K562 (cell line): ENCODE measurements at regions not wholly inside any gene's neighbourhood (a gene's known extent, or its start where the extent isn't known, plus 50 kb on each side); places are given as distances from the start of the nearest gene placed in this dataset.

Experiments
- ATAC-seq: fragments of 200-7000 bp; cut with Tn5 transposase; 3 replicates; pipeline ENCODE4 v1.9.1; 2020; ENCODE audit warnings: moderate library complexity
- BruUV-seq: library from RNA; stranded (reverse); fragments of 400-500 nt; replicated peaks from 2 replicates; lab custom pipeline; 2021; lab: Mats Ljungman, UMichigan
- CTCF ChIA-PET: fragments of 300-600 bp; formaldehyde crosslinking; extraction: SDS; loops from one replicate; lab custom pipeline; 2021; ENCODE audit warnings: low intra/inter-chr PET ratio; lab: Yijun Ruan, JAX
- POLR2A ChIA-PET: fragments of 300-600, 350-650 bp; sonication (Branson Sonifier 250); formaldehyde crosslinking; extraction: SDS; loops from one replicate; lab custom pipeline; 2021; ENCODE audit warnings: antibody characterized with exemption, inconsistent platforms; lab: Yijun Ruan, JAX
- DNase-seq, 4 experiments: peaks; one replicate each; pipeline versions ENCODE4 v3.0.0 to v3.0.0-alpha.2; 2011 to 2018; ENCODE audit warnings: low spot score in 3 of 4, mixed read lengths in 3 of 4; ENCODE audit errors: extremely low read depth in 1 of 4
- FAIRE-seq: peaks from 2 replicates; lab custom pipeline; 2011; peaks lifted over from hg19 to GRCh38; lab: Jason Lieb, UNC
- H2AFZ ChIP-seq: 2 replicates; pipeline ENCODE4 v1.6.0; 2011; ENCODE audit warnings: low read depth, low read length, control low read depth, inconsistent platforms
- H3K27ac ChIP-seq: fragments of 200-600 bp; 3 replicates; pipeline ENCODE4 v1.8.0; 2011; ENCODE audit warnings: low read depth, mild to moderate bottlenecking, control low read depth, inconsistent platforms, low read length, moderate library complexity, mixed read lengths; ENCODE audit errors: extremely low read depth
- H3K27me3 ChIP-seq, 2 experiments: fragments of 300-600 bp in 1 of 2; 2 replicates in 1 of 2; 3 replicates in 1 of 2; pipeline versions ENCODE4 v1.6.0 to v1.8.0; 2011; ENCODE audit warnings: inconsistent platforms in 2 of 2, low read length in 2 of 2, mild to moderate bottlenecking in 1 of 2, mixed read lengths in 1 of 2, moderate library complexity in 1 of 2; ENCODE audit not compliant: control insufficient read depth in 2 of 2, insufficient read depth in 2 of 2
- H3K36me3 ChIP-seq: fragments of 300-600 bp; 3 replicates; pipeline ENCODE4 v1.8.0; 2011; ENCODE audit warnings: mild to moderate bottlenecking, low read length, inconsistent platforms; ENCODE audit not compliant: control insufficient read depth, insufficient read depth
- H3K4me1 ChIP-seq, 2 experiments: fragments of 200-600 bp in 1 of 2; replicated peaks in 1 of 2; 2 replicates in 1 of 2; 3 replicates in 1 of 2; pipeline versions ENCODE4 v1.5.1 to v1.8.0; 2011; ENCODE audit warnings: inconsistent platforms in 2 of 2, low read length in 2 of 2, mild to moderate bottlenecking in 1 of 2, mixed read lengths in 1 of 2, moderate library complexity in 1 of 2; ENCODE audit not compliant: control insufficient read depth in 2 of 2, insufficient read depth in 2 of 2
- H3K4me2 ChIP-seq: 2 replicates; pipeline ENCODE4 v1.6.1; 2011; ENCODE audit warnings: low read length, control low read depth, inconsistent platforms, mixed read lengths; ENCODE audit not compliant: insufficient read depth
- H3K4me3 ChIP-seq: fragments of 200-600 bp; sonication (generic), shearing (Covaris generic); 2 replicates; pipeline ENCODE4 v1.5.1; 2016; ENCODE audit warnings: control low read depth, inconsistent platforms
- H3K79me2 ChIP-seq: fragments of 200-600 bp; 3 replicates; pipeline ENCODE4 v1.8.0; 2011; ENCODE audit warnings: low read length, inconsistent platforms; ENCODE audit not compliant: control insufficient read depth, insufficient read depth
- H3K9ac ChIP-seq, 2 experiments: 2 replicates each; pipeline versions ENCODE4 v1.6.0 to v1.6.1; 2011; ENCODE audit warnings: low read depth in 2 of 2, low read length in 2 of 2, control low read depth in 1 of 2, inconsistent platforms in 1 of 2, mild to moderate bottlenecking in 1 of 2, mixed read lengths in 1 of 2; ENCODE audit not compliant: insufficient read depth in 1 of 2
- H3K9me1 ChIP-seq: one replicate; pipeline ENCODE4 v1.6.0; 2011; ENCODE audit warnings: inconsistent platforms, mild to moderate bottlenecking, low read length, moderate library complexity; ENCODE audit not compliant: control insufficient read depth, insufficient read depth
- H3K9me3 ChIP-seq: replicated peaks from 2 replicates; pipeline ENCODE4 v1.5.1; 2011; ENCODE audit warnings: low read depth, low read length, inconsistent platforms; ENCODE audit not compliant: control insufficient read depth, insufficient read depth
- H4K20me1 ChIP-seq: replicated peaks from 2 replicates; pipeline ENCODE4 v1.6.1; 2011; ENCODE audit warnings: low read length, inconsistent platforms, mixed read lengths; ENCODE audit not compliant: control insufficient read depth, insufficient read depth
- MCM5 ChIP-seq: fragments of 450-650 bp; IDR thresholded peaks from 2 replicates; pipeline ENCODE4 v1.6.1; 2016; ENCODE audit warnings: low read depth
- PHTF2 ChIP-seq: fragments of 250-450 bp; sonication (Bioruptor Pico); IDR thresholded peaks from 2 replicates; pipeline ENCODE4 v1.5.0; 2021; ENCODE audit warnings: mild to moderate bottlenecking
- ZNF3 ChIP-seq: fragments of 250-450 bp; sonication (Bioruptor Pico); IDR thresholded peaks from 2 replicates; pipeline ENCODE4 v1.5.0; 2021; ENCODE audit warnings: mild to moderate bottlenecking, moderate library complexity
- ZNF518B ChIP-seq: fragments of 250-450 bp; sonication (Bioruptor Pico); IDR thresholded peaks from 2 replicates; pipeline ENCODE4 v1.5.0; 2021; ENCODE audit warnings: mild to moderate bottlenecking, moderate library complexity
- whole genome bisulfite sequencing: fragments of 100-300 bp; shearing (Covaris generic); methylation state at CpG from one replicate; pipeline ENCODE4 v1.1.6; 2016; ENCODE audit warnings: low coverage, mixed read lengths; ENCODE audit not compliant: insufficient coverage; ENCODE audit errors: missing lambda C conversion rate; 5-methylcytosine and 5-hydroxymethylcytosine counted together
- in situ Hi-C: fragments of 300-500 bp; cut with MboI; formaldehyde crosslinking; loops from 4 replicates; pipeline ENCODE4 v1.15.0; 2018; ENCODE audit warnings: inconsistent platforms, mixed read lengths
- intact Hi-C: fragments of 100-400 bp; cut with micrococcal nuclease; formaldehyde crosslinking; loops from 2 replicates; pipeline ENCODE4 v1.14.2; 2022

DNA sequence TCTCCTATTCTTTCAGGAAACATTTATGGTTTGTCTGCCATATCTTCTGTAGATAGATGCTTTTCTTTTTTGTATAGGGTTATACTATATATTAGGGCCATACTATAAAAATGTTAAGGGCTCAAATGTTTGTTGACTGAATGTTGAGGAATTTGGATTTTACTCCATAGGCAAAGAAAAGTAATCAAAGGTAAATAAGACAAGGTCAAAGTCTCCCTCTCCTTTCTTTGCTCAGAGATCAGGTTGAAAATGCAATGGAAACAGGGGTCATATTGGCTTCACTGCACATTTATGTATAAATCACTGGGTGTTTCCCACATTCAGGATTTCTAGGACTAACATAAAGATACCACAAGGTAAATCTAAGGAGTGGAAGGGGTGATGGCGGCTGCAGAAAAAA, 291.4 kb upstream of the FZD8 start:
- ATAC-seq = no peak
- Histone ChIP-seq H3K4me1 (no peaks in the 10 kb centered on the region), H3K9me1 (no peaks in the 10 kb centered on the region), H3K4me3 (no peak overlapping the region), H3K27me3 (no peaks in the 10 kb centered on the region), H4K20me1 (no peaks in the 10 kb centered on the region), H3K27ac (no peak overlapping the region), H3K79me2 (no peaks in the 10 kb centered on the region), H3K9me3 (no peaks in the 10 kb centered on the region), H3K9ac (no peak overlapping the region), H3K36me3 (no peaks in the 10 kb centered on the region), H2AFZ (no peak overlapping the region), H3K4me2 (no peak overlapping the region)
- WGBS = 0% methylated on average over 1 of the region's 1 CpG
- no TSS peak for BruUV-seq
- no peak for TF ChIP-seq ZNF518B (CRISPR knock-in tag)
- no peak for TF ChIP-seq PHTF2
- no peak for TF ChIP-seq MCM5
- no peak for TF ChIP-seq ZNF3 (CRISPR knock-in tag)
- intact Hi-C loops = no loop called here
- no peak for FAIRE-seq
- POLR2A ChIA-PET = no interaction called here
- CTCF ChIA-PET = no interaction called here
- in situ Hi-C loops = no loop called here
- no peak for DNase-seq
